Stomach (tissue), 8 donors: ENCODE measurements at regions not wholly inside any gene's neighbourhood (a gene's known extent, or its start where the extent isn't known, plus 50 kb on each side); places are given as distances from the start of the nearest gene placed in this dataset.
A peak's percentile ranks its signal among the peaks of the same experiment; 100 is the strongest.

Experiments
- DNase-seq, 2 donors: peaks; one replicate each; pipeline versions ENCODE4 v3.0.0 to v3.0.0-alpha.2; 2013 to 2019
- H3K27ac ChIP-seq, 5 donors: fragments of 200-600 bp in 4 of 5; sonication (generic) in 4 of 5; one replicate each; pipeline ENCODE4 v1.5.1; 2013 to 2019; ENCODE audit warnings: mild to moderate bottlenecking in 1 of 5, moderate library complexity in 1 of 5
- H3K27me3 ChIP-seq, 3 donors: fragments of 200-600 bp; sonication (generic); one replicate each; pipeline ENCODE4 v1.5.1; 2017 to 2019; ENCODE audit warnings: mixed run types in 1 of 3
- H3K36me3 ChIP-seq, 4 donors: fragments of 200-600 bp; sonication (generic); 1 replicate in 3 of 4; 2 replicates in 1 of 4; pipeline ENCODE4 v1.5.1; 2016 to 2019
- H3K4me1 ChIP-seq, 4 donors: fragments of 200-600 bp; sonication (generic); one replicate each; pipeline ENCODE4 v1.5.1; 2016 to 2019
- H3K4me3 ChIP-seq, 4 donors: fragments of 200-600 bp; sonication (generic) in 3 of 4; one replicate each; pipeline ENCODE4 v1.5.1; 2016 to 2019; ENCODE audit warnings: mild to moderate bottlenecking in 1 of 4
- H3K9me3 ChIP-seq, 4 donors: fragments of 200-600 bp; sonication (generic); one replicate each; pipeline ENCODE4 v1.5.1; 2016 to 2019
- EP300 ChIP-seq: sonication (generic); formaldehyde crosslinking; IDR thresholded peaks from one replicate; pipeline ENCODE4 v1.6.1; 2017; ENCODE audit warnings: antibody characterized with exemption
- POLR2A ChIP-seq, 4 donors: fragments of 450-650 bp; IDR thresholded peaks; one replicate each; pipeline ENCODE4 v1.6.1; 2016; ENCODE audit warnings: antibody characterized with exemption in 4 of 4, control low read depth in 2 of 4, mild to moderate bottlenecking in 1 of 4, moderate library complexity in 1 of 4
- POLR2AphosphoS5 ChIP-seq, 3 donors: sonication (generic); formaldehyde crosslinking; IDR thresholded peaks; one replicate each; pipeline ENCODE4 v1.6.1; 2016; ENCODE audit warnings: antibody characterized with exemption in 3 of 3
- WGBS, 5 donors: extraction: QIAGEN DNeasy Blood & Tissue Kit in 3 of 5; methylation state at CpG; one replicate each; pipeline versions ENCODE4 v1.1.5 to v1.1.7; 2013 to 2018; 5-methylcytosine and 5-hydroxymethylcytosine counted together
- intact Hi-C: fragments of 100-400 bp; cut with DNase I; formaldehyde crosslinking; loops from one replicate; pipeline ENCODE4 v1.15.1; 2023; ENCODE audit warnings: low total_unique reads
- TF ChIP-seq, protein P1 (sequence below), 7 experiments: fragments of 450-650 bp in 4 of 7; fragments of 200-600 bp in 3 of 7; sonication (generic) in 3 of 7; IDR thresholded peaks; one replicate each; pipeline ENCODE4 v1.5.1; 2016 to 2019; ENCODE audit warnings: antibody characterized with exemption in 7 of 7, control low read depth in 2 of 7, mild to moderate bottlenecking in 1 of 7
- donor health status: healthy with polysubstance abuse.
- donor health status: Bipolar disorder and iron deficiency.
- donor health status: healthy.

DNA sequence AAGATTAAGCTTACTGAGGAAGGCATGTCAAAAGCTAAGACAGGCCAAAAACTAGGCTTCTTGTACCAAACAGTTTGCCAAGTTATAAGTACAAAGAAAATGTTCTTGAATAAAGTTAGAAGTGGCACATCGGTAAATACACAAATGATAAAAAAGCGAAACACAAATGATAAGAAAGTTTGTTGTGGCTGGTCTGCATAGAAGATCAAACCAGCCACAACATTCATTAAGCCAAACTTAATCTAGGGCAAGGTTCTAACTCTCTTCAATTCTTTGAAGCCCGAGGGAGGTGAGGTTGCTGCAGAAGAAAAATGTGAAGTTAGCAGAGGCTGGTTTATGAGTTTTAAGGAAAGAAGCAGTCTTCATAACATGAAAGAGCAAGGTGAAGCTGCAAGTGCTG is 1119.6 kb upstream of the FLRT2 start:
- no peak for DNase-seq
- H3K9me3 ChIP-seq: peaks cover 0 to 10% (median 4%) of the 10 kb centered on the region in 4 donors
- H3K36me3 ChIP-seq: no peaks in the 10 kb centered on the region
- H3K27ac ChIP-seq: no peak overlapping the region
- H3K4me1 ChIP-seq: no peaks in the 10 kb centered on the region
- H3K4me3 ChIP-seq: no peak overlapping the region
- intact Hi-C loops: no loop called here
- H3K27me3 ChIP-seq: no peaks in the 10 kb centered on the region
- TF ChIP-seq, protein P1, sequence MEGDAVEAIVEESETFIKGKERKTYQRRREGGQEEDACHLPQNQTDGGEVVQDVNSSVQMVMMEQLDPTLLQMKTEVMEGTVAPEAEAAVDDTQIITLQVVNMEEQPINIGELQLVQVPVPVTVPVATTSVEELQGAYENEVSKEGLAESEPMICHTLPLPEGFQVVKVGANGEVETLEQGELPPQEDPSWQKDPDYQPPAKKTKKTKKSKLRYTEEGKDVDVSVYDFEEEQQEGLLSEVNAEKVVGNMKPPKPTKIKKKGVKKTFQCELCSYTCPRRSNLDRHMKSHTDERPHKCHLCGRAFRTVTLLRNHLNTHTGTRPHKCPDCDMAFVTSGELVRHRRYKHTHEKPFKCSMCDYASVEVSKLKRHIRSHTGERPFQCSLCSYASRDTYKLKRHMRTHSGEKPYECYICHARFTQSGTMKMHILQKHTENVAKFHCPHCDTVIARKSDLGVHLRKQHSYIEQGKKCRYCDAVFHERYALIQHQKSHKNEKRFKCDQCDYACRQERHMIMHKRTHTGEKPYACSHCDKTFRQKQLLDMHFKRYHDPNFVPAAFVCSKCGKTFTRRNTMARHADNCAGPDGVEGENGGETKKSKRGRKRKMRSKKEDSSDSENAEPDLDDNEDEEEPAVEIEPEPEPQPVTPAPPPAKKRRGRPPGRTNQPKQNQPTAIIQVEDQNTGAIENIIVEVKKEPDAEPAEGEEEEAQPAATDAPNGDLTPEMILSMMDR (IDR thresholded peaks at IDR 0.05): no peak
- no peak for TF ChIP-seq POLR2A (IDR thresholded peaks at IDR 0.05)
- no peak for TF ChIP-seq POLR2AphosphoS5 (IDR thresholded peaks at IDR 0.05)
- no peak for TF ChIP-seq EP300
- 33 to 54% (median 51%) methylated on average over 3 of the region's 3 CpGs for WGBS, 5 donors

DNA sequence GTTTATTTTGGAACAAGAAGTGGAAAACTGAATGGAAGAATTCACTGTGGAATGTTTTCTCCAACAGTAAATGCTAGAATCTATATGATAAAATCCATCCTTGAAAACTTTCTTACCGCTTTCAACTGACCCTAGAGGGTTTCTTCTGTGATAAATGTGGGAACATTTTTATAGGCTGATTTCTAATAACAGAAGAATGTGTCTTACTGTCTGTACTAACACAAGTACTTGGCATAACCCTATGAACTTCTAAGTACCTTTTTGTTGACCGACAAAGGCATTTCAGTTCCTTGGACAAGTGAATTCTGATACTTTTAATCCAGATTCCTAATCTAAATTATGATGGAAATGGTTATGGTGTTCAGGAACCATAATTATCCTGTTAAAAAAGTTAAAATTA is 1109.7 kb upstream of the FLRT2 start:
- Histone ChIP-seq H3K4me1 (peaks cover 0 to 6% (median 0%) of the 10 kb centered on the region in 4 donors), H3K36me3 (no peaks in the 10 kb centered on the region), H3K4me3 (no peak overlapping the region), H3K27me3 (no peaks in the 10 kb centered on the region), H3K9me3 (peaks cover 0 to 20% (median 3%) of the 10 kb centered on the region in 4 donors), H3K27ac (no peak overlapping the region)
- 70 to 89% (median 80%) methylated on average over 2 of the region's 2 CpGs for WGBS, 5 donors
- intact Hi-C loops: no loop called here
- TF ChIP-seq, protein P1 (IDR thresholded peaks at IDR 0.05): no peak
- TF ChIP-seq POLR2A (IDR thresholded peaks at IDR 0.05) (no peak), POLR2AphosphoS5 (IDR thresholded peaks at IDR 0.05) (no peak), EP300 (no peak)
- DNase-seq: peak in 1 of 2 donors; percentile 25

DNA sequence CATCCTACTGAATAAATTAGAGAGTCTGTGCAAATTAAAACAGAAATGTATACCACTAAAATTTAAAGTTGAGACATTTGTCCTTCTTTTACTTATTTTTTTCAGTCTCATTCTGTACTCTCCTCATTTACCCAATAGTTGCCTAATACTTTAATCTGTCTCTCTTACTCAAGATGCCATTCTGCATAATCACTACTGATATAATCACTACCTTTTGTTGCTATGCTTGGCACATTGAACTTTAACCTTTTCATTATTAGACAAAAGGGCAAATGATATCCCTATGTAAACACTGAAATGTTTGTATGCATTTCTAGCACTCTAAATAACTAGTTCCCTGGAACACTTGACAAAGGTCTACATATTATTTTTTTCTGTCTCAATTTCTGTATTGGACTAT is 1108.3 kb upstream of the FLRT2 start:
- DNase-seq: no peak
- Histone ChIP-seq H3K27me3 (no peaks in the 10 kb centered on the region), H3K4me1 (peaks cover 0 to 6% (median 0%) of the 10 kb centered on the region in 4 donors), H3K9me3 (peaks cover 0 to 20% (median 3%) of the 10 kb centered on the region in 4 donors), H3K27ac (no peak overlapping the region), H3K36me3 (no peaks in the 10 kb centered on the region), H3K4me3 (no peak overlapping the region)
- intact Hi-C loops: no loop called here
- TF ChIP-seq, protein P1 (IDR thresholded peaks at IDR 0.05): no peak
- TF ChIP-seq POLR2A (IDR thresholded peaks at IDR 0.05) (no peak), POLR2AphosphoS5 (IDR thresholded peaks at IDR 0.05) (no peak), EP300 (no peak)

DNA sequence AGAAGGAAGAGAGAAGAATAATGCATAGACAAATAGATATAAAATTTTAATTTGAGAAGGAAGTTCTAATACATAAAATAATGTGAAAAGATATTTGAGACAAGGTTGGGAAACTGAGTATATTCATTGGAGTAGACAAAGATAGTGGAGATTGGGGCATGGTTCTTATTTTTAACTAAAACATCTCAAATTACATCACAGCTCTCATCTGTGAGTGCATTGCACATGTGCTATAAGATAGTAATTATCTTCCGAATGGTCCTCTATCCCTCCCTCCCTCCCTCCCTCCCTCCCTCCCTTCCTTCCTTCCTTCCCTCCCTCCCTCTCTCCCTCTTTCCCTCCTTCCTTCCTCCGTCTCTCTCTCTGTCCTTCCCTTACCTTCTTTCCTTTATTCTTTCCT is 1104.0 kb upstream of the FLRT2 start:
- intact Hi-C loops: no loop called here
- Histone ChIP-seq H3K27me3 (no peaks in the 10 kb centered on the region), H3K4me1 (peaks cover 0 to 5% (median 0%) of the 10 kb centered on the region in 4 donors), H3K36me3 (no peaks in the 10 kb centered on the region), H3K27ac (no peak overlapping the region), H3K4me3 (no peak overlapping the region), H3K9me3 (no peaks in the 10 kb centered on the region)
- DNase-seq: no peak
- TF ChIP-seq EP300: no peak
- TF ChIP-seq, protein P1 (IDR thresholded peaks at IDR 0.05): no peak
- WGBS, 5 donors: 81 to 94% (median 86%) methylated on average over 1 to 2 of the region's 2 CpGs
